GM18519 (cell line): ENCODE measurements at regions not wholly inside any gene's neighbourhood (a gene's known extent, or its start where the extent isn't known, plus 50 kb on each side); places are given as distances from the start of the nearest gene placed in this dataset.

ENCODE experiments used
- ATAC-seq: cut with Tn5 transposase; IDR thresholded peaks from one replicate; pipeline ENCODE4 v1.9.1; 2021; ENCODE audit warnings: mild to moderate bottlenecking, moderate library complexity; ENCODE audit not compliant: unreplicated experiment, low FRiP score

- ATAC-seq: no peak
Observed at GRCh38 chr15:88403351-88403791, 63.8 kb downstream of the MRPL46 start.

GRCh38 chr15:88401996-88402656 lies 65.1 kb downstream of the MRPL46 start:
- ATAC-seq: peak; percentile 63

GRCh38 chr15:88401251-88401995 lies 65.8 kb downstream of the MRPL46 start:
- ATAC-seq: no peak

- no peak for ATAC-seq
Observed at GRCh38 chr15:88400591-88401250, 66.5 kb downstream of the MRPL46 start.

GRCh38 chr15:88400084-88400483 lies 67.1 kb downstream of the MRPL46 start:
- no peak for ATAC-seq

- no peak for ATAC-seq
Observed at GRCh38 chr15:88399021-88399685, 68.0 kb downstream of the MRPL46 start.

GRCh38 chr15:88398011-88398410 lies 69.2 kb downstream of the MRPL46 start:
- ATAC-seq: no peak

- ATAC-seq: no peak
Observed at GRCh38 chr15:88397506-88397905, 69.7 kb downstream of the MRPL46 start.

- no peak for ATAC-seq
Observed at GRCh38 chr15:88395872-88396781, 71.1 kb downstream of the MRPL46 start.

GRCh38 chr15:88395241-88395640 lies 71.9 kb downstream of the MRPL46 start:
- ATAC-seq: no peak

GRCh38 chr15:88394553-88395145 lies 72.5 kb downstream of the MRPL46 start:
- ATAC-seq: no peak

- no peak for ATAC-seq
Observed at GRCh38 chr15:88393719-88394519, 73.3 kb downstream of the MRPL46 start.

- no peak for ATAC-seq
Observed at GRCh38 chr15:88391700-88392099, 75.5 kb downstream of the MRPL46 start.

GRCh38 chr15:88391006-88391405 lies 76.2 kb downstream of the MRPL46 start:
- ATAC-seq: no peak

- ATAC-seq: no peak
Observed at GRCh38 chr15:88390164-88390901, 76.9 kb downstream of the MRPL46 start.

GRCh38 chr15:88389120-88389519 lies 78.1 kb downstream of the MRPL46 start:
- ATAC-seq: no peak

- ATAC-seq: no peak
Observed at GRCh38 chr15:88388686-88389085, 78.5 kb downstream of the MRPL46 start.

GRCh38 chr15:88385078-88385700 lies 82.0 kb downstream of the MRPL46 start:
- ATAC-seq: no peak
